Lung (tissue), 11 donors: ENCODE measurements at regions not wholly inside any gene's neighbourhood (a gene's known extent, or its start where the extent isn't known, plus 50 kb on each side); places are given as distances from the start of the nearest gene placed in this dataset.

Source experiments
- ATAC-seq: fragments of 200-7000 bp; cut with Tn5 transposase; one replicate; pipeline ENCODE4 v1.9.1; 2020; ENCODE audit warnings: moderate number of reproducible peaks; ENCODE audit not compliant: insufficient read depth, low FRiP score
- DNase-seq, 3 donors: peaks; one replicate each; pipeline ENCODE4 v3.0.0-alpha.2; 2013 to 2017
- H3K27ac ChIP-seq, 2 donors: one replicate each; pipeline ENCODE4 v1.5.1; 2013; ENCODE audit warnings: mild to moderate bottlenecking in 2 of 2, moderate library complexity in 2 of 2, control low read depth in 1 of 2, inconsistent platforms in 1 of 2, low read depth in 1 of 2, low read length in 1 of 2
- H3K27me3 ChIP-seq, 3 donors: one replicate each; pipeline ENCODE4 v1.5.1; 2013; ENCODE audit warnings: low read length in 2 of 3; ENCODE audit not compliant: control insufficient read depth in 3 of 3, insufficient read depth in 3 of 3
- H3K36me3 ChIP-seq, 4 donors: one replicate each; pipeline ENCODE4 v1.5.1; 2013; ENCODE audit warnings: low read length in 4 of 4, mild to moderate bottlenecking in 1 of 4, moderate library complexity in 1 of 4; ENCODE audit not compliant: control insufficient read depth in 4 of 4, insufficient read depth in 4 of 4
- H3K4me1 ChIP-seq, 5 donors: one replicate each; pipeline ENCODE4 v1.5.1; 2013; ENCODE audit warnings: low read length in 5 of 5, mild to moderate bottlenecking in 2 of 5, moderate library complexity in 1 of 5; ENCODE audit not compliant: control insufficient read depth in 5 of 5, insufficient read depth in 5 of 5
- H3K4me3 ChIP-seq: one replicate; pipeline ENCODE4 v1.5.1; 2013; ENCODE audit warnings: mild to moderate bottlenecking, control low read depth, moderate library complexity
- H3K9ac ChIP-seq, 2 donors: one replicate each; pipeline ENCODE4 v1.5.1; 2013; ENCODE audit warnings: low read length in 2 of 2, control low read depth in 1 of 2; ENCODE audit not compliant: insufficient read depth in 1 of 2
- H3K9me3 ChIP-seq, 4 donors: one replicate each; pipeline ENCODE4 v1.5.1; 2013; ENCODE audit warnings: low read length in 3 of 4, mild to moderate bottlenecking in 1 of 4, moderate library complexity in 1 of 4; ENCODE audit not compliant: control insufficient read depth in 4 of 4, insufficient read depth in 3 of 4
- CTCF ChIP-seq: IDR thresholded peaks from 2 replicates; pipeline ENCODE4 v1.5.1; 2012; ENCODE audit warnings: mild to moderate bottlenecking; ENCODE audit errors: control extremely low read depth, extremely low read depth
- WGBS, 2 donors: extraction: QIAGEN DNeasy Blood & Tissue Kit; methylation state at CpG; one replicate each; pipeline ENCODE4 v1.1.7; 2013; 5-methylcytosine and 5-hydroxymethylcytosine counted together
- donor health status: control.
- donor health status: control.
- donor health status: Bipolar disorder and iron deficiency.
- donor health status: healthy.
- donor health status: DM: yes; HTN: yes; CAD: no.

- Histone ChIP-seq H3K4me1 (peaks cover 0 to 2% (median 0%) of the 10 kb centered on the region in 5 donors), H3K9me3 (no peaks in the 10 kb centered on the region), H3K4me3 (no peak overlapping the region), H3K9ac (no peak overlapping the region), H3K36me3 (no peaks in the 10 kb centered on the region), H3K27me3 (no peaks in the 10 kb centered on the region), H3K27ac (no peak overlapping the region)
- TF ChIP-seq CTCF = no peak
- DNase-seq (no peak), ATAC-seq (no peak)
- WGBS, 2 donors = 77 to 78% methylated on average over 3 of the region's 3 CpGs
Observed at GRCh38 chr5:53422539-53422938, 57.9 kb upstream of the FST start.

DNA sequence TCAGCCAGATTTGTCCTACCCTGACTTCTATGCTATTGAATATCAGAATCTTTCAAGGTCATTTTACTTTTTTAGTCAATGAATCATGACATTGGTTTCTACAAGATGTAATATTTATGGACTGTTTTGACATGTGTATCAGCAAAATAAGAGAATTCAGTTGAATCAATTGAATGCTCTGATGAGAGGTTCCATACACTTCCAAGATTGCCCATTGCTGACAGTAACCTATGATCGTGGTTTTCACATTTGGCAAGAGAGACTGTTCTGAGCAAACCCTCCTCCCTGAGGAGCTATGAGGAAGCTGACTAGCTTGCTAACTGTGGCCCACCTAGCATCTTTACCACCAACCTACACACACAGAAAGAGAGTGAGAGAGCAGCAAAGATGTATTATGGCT is 56.7 kb upstream of the FST start:
- DNase-seq = no peak
- Histone ChIP-seq H3K9me3 (no peaks in the 10 kb centered on the region), H3K4me3 (no peak overlapping the region), H3K9ac (no peak overlapping the region), H3K36me3 (no peaks in the 10 kb centered on the region), H3K27me3 (no peaks in the 10 kb centered on the region), H3K4me1 (peaks cover 0 to 2% (median 0%) of the 10 kb centered on the region in 5 donors), H3K27ac (no peak overlapping the region)
- 76 to 91% methylated on average over 1 of the region's 1 CpG for WGBS, 2 donors
- TF ChIP-seq CTCF = no peak
- no peak for ATAC-seq

DNA sequence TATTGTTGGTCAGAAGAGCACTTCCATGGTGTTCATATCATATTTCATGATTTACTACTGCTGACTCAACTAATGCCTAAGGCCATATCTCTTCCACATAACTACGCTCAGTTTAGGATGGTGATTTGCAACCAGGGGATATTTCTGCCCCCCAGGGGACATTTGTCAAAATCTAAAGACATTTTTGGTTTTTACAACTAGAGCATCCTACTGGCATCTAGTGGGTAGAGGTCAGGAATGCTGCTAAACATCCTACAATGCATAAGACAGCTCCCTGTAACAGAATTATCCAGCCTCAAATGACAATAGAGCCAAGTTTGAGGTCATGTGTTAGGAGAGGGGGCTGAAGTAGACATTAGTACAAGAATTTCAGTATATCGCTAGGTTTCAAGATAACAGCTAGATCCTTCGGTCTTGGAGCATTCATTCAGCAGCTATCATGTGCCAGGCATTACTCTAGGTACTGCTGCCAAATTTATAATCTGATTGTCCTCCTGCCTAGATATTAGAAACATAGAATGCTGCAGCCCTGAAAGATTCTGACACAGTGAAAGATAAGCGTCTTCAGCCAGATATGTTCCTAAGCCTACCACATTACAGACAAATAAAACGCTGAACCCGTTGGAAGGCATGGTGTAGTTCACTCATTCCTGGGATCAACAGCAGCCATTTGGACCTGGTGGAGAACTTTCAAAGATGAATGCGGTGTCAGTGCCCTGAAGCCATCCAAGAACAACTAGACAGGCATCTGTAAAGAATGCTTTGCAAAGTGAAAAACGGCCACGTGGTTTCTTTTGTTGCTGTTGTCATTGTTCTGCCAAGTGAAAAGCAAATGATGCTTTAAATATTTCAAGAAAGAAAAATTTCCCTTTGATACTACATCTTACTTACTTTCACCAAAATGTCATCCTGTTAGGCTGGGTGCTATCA is 55.5 kb upstream of the FST start:
- H3K9me3 ChIP-seq = no peaks in the 10 kb centered on the region
- ATAC-seq = no peak
- no peaks in the 10 kb centered on the region for H3K27me3 ChIP-seq
- TF ChIP-seq CTCF = no peak
- no peaks in the 10 kb centered on the region for H3K36me3 ChIP-seq
- no peak overlapping the region for H3K4me3 ChIP-seq
- no peak overlapping the region for H3K9ac ChIP-seq
- 74 to 85% methylated on average over 9 of the region's 9 CpGs for WGBS, 2 donors
- no peak for DNase-seq
- H3K4me1 ChIP-seq = peaks cover 0 to 2% (median 0%) of the 10 kb centered on the region in 5 donors
- H3K27ac ChIP-seq = no peak overlapping the region
